DOHH2 (cell line): ENCODE measurements at regions not wholly inside any gene's neighbourhood (a gene's known extent, or its start where the extent isn't known, plus 50 kb on each side); places are given as distances from the start of the nearest gene placed in this dataset.

Source experiments
- H3F3A ChIP-seq: fragments of 200-600 bp; sonication (generic), shearing (Covaris generic); 2 replicates; pipeline ENCODE4 v1.6.0; 2016; ENCODE audit warnings: antibody characterized with exemption, mild to moderate bottlenecking; ENCODE audit not compliant: control insufficient read depth, insufficient read depth
- H3K27ac ChIP-seq: fragments of 200-600 bp; sonication (generic); 2 replicates; pipeline ENCODE4 v1.5.1; 2014; ENCODE audit warnings: low read depth, mild to moderate bottlenecking, low read length, moderate library complexity
- H3K27me3 ChIP-seq: fragments of 200-600 bp; sonication (generic); 2 replicates; pipeline ENCODE4 v1.6.1; 2014; ENCODE audit warnings: mild to moderate bottlenecking, low read length, mixed read lengths; ENCODE audit not compliant: control insufficient read depth
- H3K36me3 ChIP-seq: fragments of 200-600 bp; sonication (generic); 2 replicates; pipeline ENCODE4 v1.6.1; 2014; ENCODE audit warnings: mild to moderate bottlenecking, low read length, moderate library complexity, mixed read lengths; ENCODE audit not compliant: control insufficient read depth
- H3K4me1 ChIP-seq: fragments of 200-600 bp; sonication (generic); 2 replicates; pipeline ENCODE4 v1.6.1; 2014; ENCODE audit warnings: mild to moderate bottlenecking, low read length, mixed read lengths; ENCODE audit not compliant: control insufficient read depth
- H3K4me2 ChIP-seq: fragments of 200-600 bp; sonication (generic); 2 replicates; pipeline ENCODE4 v1.6.0; 2014; ENCODE audit warnings: mild to moderate bottlenecking, low read length, moderate library complexity
- H3K4me3 ChIP-seq: fragments of 200-600 bp; sonication (generic); 2 replicates; pipeline ENCODE4 v1.5.1; 2014; ENCODE audit warnings: mild to moderate bottlenecking, low read length, mixed read lengths
- H3K79me2 ChIP-seq: fragments of 200-600 bp; sonication (generic); 2 replicates; pipeline ENCODE4 v1.6.1; 2014; ENCODE audit warnings: mild to moderate bottlenecking, low read length, mixed read lengths; ENCODE audit not compliant: control insufficient read depth
- H3K9me2 ChIP-seq: fragments of 200-600 bp; sonication (generic); replicated peaks from 2 replicates; pipeline ENCODE4 v1.6.1; 2014; ENCODE audit warnings: mild to moderate bottlenecking, low read length, mixed read lengths; ENCODE audit not compliant: control insufficient read depth
- H3K9me3 ChIP-seq: fragments of 200-600 bp; sonication (generic); 2 replicates; pipeline ENCODE4 v1.6.1; 2014; ENCODE audit warnings: antibody characterized with exemption, low read length, mixed read lengths; ENCODE audit not compliant: control insufficient read depth, insufficient read depth
- H4K20me1 ChIP-seq: fragments of 200-600 bp; sonication (generic); 2 replicates; pipeline ENCODE4 v1.6.0; 2014; ENCODE audit warnings: low read depth, mild to moderate bottlenecking, antibody characterized with exemption, low read length, moderate library complexity; ENCODE audit not compliant: control insufficient read depth, insufficient read depth
- EZH2phosphoT487 ChIP-seq: fragments of 200-600 bp; sonication (generic); IDR thresholded peaks from 2 replicates; pipeline ENCODE4 v1.6.1; 2017; ENCODE audit warnings: borderline replicate concordance, mild to moderate bottlenecking, antibody characterized with exemption, low read length, moderate library complexity, mixed read lengths
- TF ChIP-seq, protein P1 (sequence below): fragments of 200-600 bp; sonication (generic); IDR thresholded peaks from one replicate; pipeline ENCODE4 v1.5.1; 2014; ENCODE audit warnings: antibody characterized with exemption, mild to moderate bottlenecking, low read depth, low read length; ENCODE audit not compliant: poor library complexity, severe bottlenecking

DNA sequence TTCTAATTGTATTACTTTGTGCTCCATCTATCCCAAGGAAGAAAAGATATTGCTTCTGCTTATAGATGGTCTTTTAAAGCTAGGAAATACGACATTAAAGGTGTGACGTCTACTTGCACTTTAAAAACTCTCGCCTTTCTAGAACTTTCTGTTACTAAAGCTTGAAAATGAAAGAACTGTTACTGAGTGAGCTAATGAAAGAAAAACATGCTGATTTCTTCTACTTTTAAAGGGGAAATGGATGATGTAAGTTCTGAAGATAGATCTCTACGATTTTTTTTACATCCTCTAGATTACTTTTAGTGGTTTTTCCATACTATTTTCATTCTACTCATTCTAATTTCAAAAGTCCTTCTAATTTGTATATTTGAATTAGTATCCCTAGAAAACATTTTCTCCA lies 387.5 kb downstream of the USP25 start:
- Histone ChIP-seq H3K27ac (no peak overlapping the region), H3K4me2 (no peak overlapping the region), H3K4me1 (no peaks in the 10 kb centered on the region), H4K20me1 (no peaks in the 10 kb centered on the region), H3K79me2 (no peaks in the 10 kb centered on the region), H3K27me3 (no peaks in the 10 kb centered on the region), H3K9me2 (no peaks in the 10 kb centered on the region), H3K4me3 (no peak overlapping the region), H3F3A (no peaks in the 10 kb centered on the region), H3K36me3 (no peaks in the 10 kb centered on the region), H3K9me3 (no peaks in the 10 kb centered on the region)
- no peak for TF ChIP-seq EZH2phosphoT487
- TF ChIP-seq, protein P1, sequence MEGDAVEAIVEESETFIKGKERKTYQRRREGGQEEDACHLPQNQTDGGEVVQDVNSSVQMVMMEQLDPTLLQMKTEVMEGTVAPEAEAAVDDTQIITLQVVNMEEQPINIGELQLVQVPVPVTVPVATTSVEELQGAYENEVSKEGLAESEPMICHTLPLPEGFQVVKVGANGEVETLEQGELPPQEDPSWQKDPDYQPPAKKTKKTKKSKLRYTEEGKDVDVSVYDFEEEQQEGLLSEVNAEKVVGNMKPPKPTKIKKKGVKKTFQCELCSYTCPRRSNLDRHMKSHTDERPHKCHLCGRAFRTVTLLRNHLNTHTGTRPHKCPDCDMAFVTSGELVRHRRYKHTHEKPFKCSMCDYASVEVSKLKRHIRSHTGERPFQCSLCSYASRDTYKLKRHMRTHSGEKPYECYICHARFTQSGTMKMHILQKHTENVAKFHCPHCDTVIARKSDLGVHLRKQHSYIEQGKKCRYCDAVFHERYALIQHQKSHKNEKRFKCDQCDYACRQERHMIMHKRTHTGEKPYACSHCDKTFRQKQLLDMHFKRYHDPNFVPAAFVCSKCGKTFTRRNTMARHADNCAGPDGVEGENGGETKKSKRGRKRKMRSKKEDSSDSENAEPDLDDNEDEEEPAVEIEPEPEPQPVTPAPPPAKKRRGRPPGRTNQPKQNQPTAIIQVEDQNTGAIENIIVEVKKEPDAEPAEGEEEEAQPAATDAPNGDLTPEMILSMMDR = no peak

DNA sequence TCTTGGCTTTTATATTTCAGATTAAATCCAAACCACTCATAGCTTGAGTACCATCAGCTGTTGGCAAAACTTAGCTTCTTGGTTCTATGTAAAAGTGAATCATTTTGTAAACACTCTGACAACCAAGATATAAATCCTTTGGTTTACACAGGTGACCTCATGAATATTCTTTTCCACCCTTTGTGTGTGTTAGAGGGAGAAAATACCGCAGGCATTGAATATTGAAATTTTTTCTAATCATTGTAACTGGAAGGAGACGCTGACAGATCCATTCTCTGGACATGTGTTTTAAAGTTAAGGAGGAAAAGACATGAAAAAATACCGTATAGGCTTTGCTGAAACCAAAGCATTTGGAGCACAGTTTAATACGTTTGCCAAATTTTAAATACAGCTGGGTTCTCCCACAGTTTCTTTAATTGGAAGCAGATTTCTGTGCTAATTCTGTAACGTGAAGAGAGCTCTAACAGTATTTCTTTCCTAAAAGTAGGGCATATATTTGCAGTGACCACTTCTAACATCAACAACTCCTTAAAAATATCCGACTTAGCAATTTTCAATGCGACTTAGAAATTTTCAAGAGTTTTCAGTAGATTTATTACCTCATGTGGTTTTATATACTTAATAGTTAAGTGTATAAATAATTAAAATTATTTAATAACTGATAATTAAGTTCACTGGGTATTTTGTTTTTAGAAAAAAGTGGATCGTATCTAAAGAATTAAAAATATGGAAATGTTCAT lies 388.2 kb downstream of the USP25 start:
- Histone ChIP-seq H3K27me3 (no peaks in the 10 kb centered on the region), H3K4me2 (no peak overlapping the region), H3K9me3 (no peaks in the 10 kb centered on the region), H3K9me2 (no peaks in the 10 kb centered on the region), H3K4me3 (no peak overlapping the region), H4K20me1 (no peaks in the 10 kb centered on the region), H3F3A (no peaks in the 10 kb centered on the region), H3K36me3 (no peaks in the 10 kb centered on the region), H3K4me1 (no peaks in the 10 kb centered on the region), H3K79me2 (no peaks in the 10 kb centered on the region), H3K27ac (no peak overlapping the region)
- no peak for TF ChIP-seq EZH2phosphoT487
- TF ChIP-seq, protein P1 = no peak

DNA sequence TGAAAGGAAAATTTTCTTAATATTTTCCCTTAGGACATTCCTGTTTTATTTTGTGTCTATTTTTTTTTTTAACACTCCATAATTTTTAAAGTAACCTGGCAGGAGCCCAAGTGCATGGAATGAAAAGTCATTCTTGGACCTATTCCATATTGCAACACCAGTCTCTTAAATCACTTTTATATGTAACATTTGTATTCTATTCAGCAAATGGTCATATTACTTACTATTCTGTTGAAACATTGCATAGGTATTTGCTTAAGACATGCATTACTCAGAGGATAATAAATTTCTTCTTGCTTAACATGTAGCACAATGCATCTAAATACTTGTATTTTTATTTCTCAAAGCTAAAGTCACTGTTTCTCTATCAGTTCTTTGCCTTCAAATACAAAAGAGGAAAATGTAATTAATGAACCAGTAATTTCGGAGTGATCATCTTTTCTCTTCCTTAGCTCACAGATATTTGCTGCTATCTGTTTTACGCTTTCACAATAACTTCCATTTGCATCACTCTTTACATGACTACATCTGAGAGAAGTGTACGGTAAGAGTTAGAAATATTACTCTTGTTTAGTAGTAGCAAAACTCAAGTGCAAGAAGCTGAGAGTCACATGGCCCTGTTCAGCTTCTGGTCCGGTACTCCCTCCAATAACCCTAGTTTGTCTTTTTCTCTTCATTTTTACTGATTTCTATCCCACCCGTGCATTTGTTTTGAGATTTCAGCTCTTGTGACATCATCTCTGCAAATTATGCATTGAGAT lies 394.8 kb downstream of the USP25 start:
- no peaks in the 10 kb centered on the region for H3F3A ChIP-seq

More for the DNA sequence above, 394.8 kb downstream of the USP25 start:
- H3K9me2 ChIP-seq = no peaks in the 10 kb centered on the region
- H3K4me1 ChIP-seq = no peaks in the 10 kb centered on the region
- H3K4me3 ChIP-seq = no peak overlapping the region
- no peaks in the 10 kb centered on the region for H3K9me3 ChIP-seq
- H3K79me2 ChIP-seq = no peaks in the 10 kb centered on the region
- H3K36me3 ChIP-seq = no peaks in the 10 kb centered on the region
- H3K27me3 ChIP-seq = no peaks in the 10 kb centered on the region
- H4K20me1 ChIP-seq = no peaks in the 10 kb centered on the region
- H3K4me2 ChIP-seq = no peak overlapping the region
- TF ChIP-seq, protein P1 = no peak
- no peak for TF ChIP-seq EZH2phosphoT487
- no peak overlapping the region for H3K27ac ChIP-seq
